Stomach smooth muscle (tissue), 2 donors: ENCODE measurements at regions not wholly inside any gene's neighbourhood (a gene's known extent, or its start where the extent isn't known, plus 50 kb on each side); places are given as distances from the start of the nearest gene placed in this dataset.

ENCODE experiments used
- H3K27ac ChIP-seq: one replicate; pipeline ENCODE4 v1.7.0; 2013; ENCODE audit warnings: mild to moderate bottlenecking, low read length, inconsistent platforms
- H3K27me3 ChIP-seq, 2 donors: one replicate each; pipeline ENCODE4 v1.7.0; 2013; ENCODE audit warnings: low read length in 2 of 2; ENCODE audit not compliant: insufficient read depth in 2 of 2, control insufficient read depth in 1 of 2
- H3K36me3 ChIP-seq, 2 donors: one replicate each; pipeline ENCODE4 v1.7.0; 2013; ENCODE audit warnings: low read length in 2 of 2; ENCODE audit not compliant: control insufficient read depth in 2 of 2, insufficient read depth in 2 of 2
- H3K4me1 ChIP-seq: one replicate; pipeline ENCODE4 v1.7.0; 2013; ENCODE audit warnings: low read length; ENCODE audit not compliant: control insufficient read depth, insufficient read depth
- H3K4me3 ChIP-seq, 2 donors: one replicate each; pipeline ENCODE4 v1.7.0; 2013; ENCODE audit warnings: low read length in 2 of 2
- H3K9ac ChIP-seq, 2 donors: one replicate each; pipeline ENCODE4 v1.7.0; 2013; ENCODE audit warnings: low read length in 2 of 2, mild to moderate bottlenecking in 1 of 2
- H3K9me3 ChIP-seq, 2 donors: one replicate each; pipeline ENCODE4 v1.7.0; 2013; ENCODE audit warnings: low read length in 2 of 2; ENCODE audit not compliant: control insufficient read depth in 2 of 2
- donor health status: healthy.
- donor health status: Pancreatic carcinoma.

- Histone ChIP-seq H3K27me3 (no peaks in the 10 kb centered on the region), H3K36me3 (peaks cover 13 to 17% of the 10 kb centered on the region in 2 donors), H3K9ac (no peak overlapping the region), H3K4me1 (no peaks in the 10 kb centered on the region), H3K27ac (no peak overlapping the region), H3K4me3 (no peak overlapping the region), H3K9me3 (peaks cover 0 to 6% of the 10 kb centered on the region in 2 donors)
Observed at GRCh38 chr19:27774827-27775226, 1438.1 kb downstream of the UQCRFS1 start.

GRCh38 chr19:27774337-27774736 lies 1438.6 kb downstream of the UQCRFS1 start:
- H3K4me1 ChIP-seq: no peaks in the 10 kb centered on the region
- H3K27me3 ChIP-seq: no peaks in the 10 kb centered on the region

GRCh38 chr19:27773318-27774094 lies 1439.4 kb downstream of the UQCRFS1 start:
- Histone ChIP-seq H3K9ac (no peak overlapping the region), H3K9me3 (peaks cover 0 to 6% of the 10 kb centered on the region in 2 donors), H3K27ac (no peak overlapping the region), H3K27me3 (no peaks in the 10 kb centered on the region), H3K4me1 (no peaks in the 10 kb centered on the region), H3K4me3 (no peak overlapping the region), H3K36me3 (peaks cover 13 to 15% of the 10 kb centered on the region in 2 donors)

More at GRCh38 chr19:27774337-27774736, 1438.6 kb downstream of the UQCRFS1 start:
- Histone ChIP-seq H3K9me3 (peaks cover 0 to 6% of the 10 kb centered on the region in 2 donors), H3K4me3 (no peak overlapping the region), H3K36me3 (peaks cover 13 to 17% of the 10 kb centered on the region in 2 donors), H3K9ac (no peak overlapping the region), H3K27ac (no peak overlapping the region)

GRCh38 chr19:27772059-27772458 lies 1440.9 kb downstream of the UQCRFS1 start:
- no peak overlapping the region for H3K27ac ChIP-seq
- no peaks in the 10 kb centered on the region for H3K27me3 ChIP-seq
- H3K9ac ChIP-seq: no peak overlapping the region
- peaks cover 12 to 13% of the 10 kb centered on the region in 2 donors for H3K36me3 ChIP-seq
- H3K4me3 ChIP-seq: no peak overlapping the region
- no peaks in the 10 kb centered on the region for H3K4me1 ChIP-seq
- peaks cover 0 to 6% of the 10 kb centered on the region in 2 donors for H3K9me3 ChIP-seq

GRCh38 chr19:27770095-27770494 lies 1442.9 kb downstream of the UQCRFS1 start:
- Histone ChIP-seq H3K36me3 (peaks cover 9 to 12% of the 10 kb centered on the region in 2 donors), H3K27me3 (no peaks in the 10 kb centered on the region), H3K27ac (no peak overlapping the region), H3K4me3 (no peak overlapping the region), H3K9ac (no peak overlapping the region), H3K9me3 (peaks cover 6 to 9% of the 10 kb centered on the region in 2 donors), H3K4me1 (no peaks in the 10 kb centered on the region)

GRCh38 chr19:27767234-27767633 lies 1445.7 kb downstream of the UQCRFS1 start:
- Histone ChIP-seq H3K27ac (no peak overlapping the region), H3K4me1 (no peaks in the 10 kb centered on the region), H3K9me3 (peaks cover 3 to 6% of the 10 kb centered on the region in 2 donors), H3K4me3 (no peak overlapping the region), H3K9ac (no peak overlapping the region), H3K27me3 (no peaks in the 10 kb centered on the region), H3K36me3 (no peaks in the 10 kb centered on the region)

- no peaks in the 10 kb centered on the region for H3K27me3 ChIP-seq
- no peak overlapping the region for H3K4me3 ChIP-seq
- no peak overlapping the region for H3K27ac ChIP-seq
- H3K9ac ChIP-seq: no peak overlapping the region
- peaks cover 5 to 6% of the 10 kb centered on the region in 2 donors for H3K9me3 ChIP-seq
- no peaks in the 10 kb centered on the region for H3K4me1 ChIP-seq
- H3K36me3 ChIP-seq: no peaks in the 10 kb centered on the region
Observed at GRCh38 chr19:27765912-27766725, 1446.8 kb downstream of the UQCRFS1 start.

- Histone ChIP-seq H3K27me3 (no peaks in the 10 kb centered on the region), H3K27ac (no peak overlapping the region), H3K9me3 (peaks cover 6 to 8% of the 10 kb centered on the region in 2 donors), H3K4me3 (no peak overlapping the region), H3K36me3 (no peaks in the 10 kb centered on the region), H3K4me1 (no peaks in the 10 kb centered on the region), H3K9ac (no peak overlapping the region)
Observed at GRCh38 chr19:27765397-27765796, 1447.6 kb downstream of the UQCRFS1 start.

- Histone ChIP-seq H3K27me3 (no peaks in the 10 kb centered on the region), H3K4me3 (no peak overlapping the region), H3K36me3 (no peaks in the 10 kb centered on the region), H3K9me3 (peaks cover 6 to 8% of the 10 kb centered on the region in 2 donors), H3K4me1 (no peaks in the 10 kb centered on the region), H3K27ac (no peak overlapping the region), H3K9ac (no peak overlapping the region)
Observed at GRCh38 chr19:27764186-27764804, 1448.7 kb downstream of the UQCRFS1 start.

GRCh38 chr19:27762933-27763332 lies 1450.0 kb downstream of the UQCRFS1 start:
- Histone ChIP-seq H3K36me3 (no peaks in the 10 kb centered on the region), H3K27me3 (no peaks in the 10 kb centered on the region), H3K4me3 (no peak overlapping the region), H3K9ac (no peak overlapping the region), H3K4me1 (no peaks in the 10 kb centered on the region), H3K27ac (no peak overlapping the region), H3K9me3 (peaks cover 6 to 8% of the 10 kb centered on the region in 2 donors)
